HG03378 (cell line): ENCODE measurements at regions not wholly inside any gene's neighbourhood (a gene's known extent, or its start where the extent isn't known, plus 50 kb on each side); places are given as distances from the start of the nearest gene placed in this dataset.
A peak's percentile ranks its signal among the peaks of the same experiment; 100 is the strongest.

Experiments used
- ATAC-seq: cut with Tn5 transposase; IDR thresholded peaks from one replicate; pipeline ENCODE4 v1.9.1; 2021; ENCODE audit warnings: mild to moderate bottlenecking, moderate library complexity; ENCODE audit not compliant: unreplicated experiment

DNA sequence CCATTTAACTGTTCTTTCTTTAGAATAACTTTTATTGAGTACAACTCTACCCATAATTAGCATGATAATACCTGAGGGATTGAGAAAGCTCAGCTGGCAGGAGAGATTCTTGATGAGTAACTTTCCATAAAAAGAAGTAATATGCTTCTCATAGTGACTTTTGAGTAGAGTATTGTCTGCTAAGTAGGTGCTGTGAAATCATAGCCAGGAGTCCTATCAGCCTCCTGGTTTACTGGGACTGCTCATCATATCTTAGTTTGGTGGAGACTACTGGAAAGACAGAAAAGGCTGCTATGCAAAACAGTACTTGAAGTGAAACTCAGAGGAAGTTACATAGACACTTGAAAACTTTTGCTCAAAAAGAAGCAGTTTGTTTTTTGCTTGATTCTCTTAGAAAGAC, 113.3 kb upstream of the ATP2B1 start:
- ATAC-seq = peak; percentile 68

DNA sequence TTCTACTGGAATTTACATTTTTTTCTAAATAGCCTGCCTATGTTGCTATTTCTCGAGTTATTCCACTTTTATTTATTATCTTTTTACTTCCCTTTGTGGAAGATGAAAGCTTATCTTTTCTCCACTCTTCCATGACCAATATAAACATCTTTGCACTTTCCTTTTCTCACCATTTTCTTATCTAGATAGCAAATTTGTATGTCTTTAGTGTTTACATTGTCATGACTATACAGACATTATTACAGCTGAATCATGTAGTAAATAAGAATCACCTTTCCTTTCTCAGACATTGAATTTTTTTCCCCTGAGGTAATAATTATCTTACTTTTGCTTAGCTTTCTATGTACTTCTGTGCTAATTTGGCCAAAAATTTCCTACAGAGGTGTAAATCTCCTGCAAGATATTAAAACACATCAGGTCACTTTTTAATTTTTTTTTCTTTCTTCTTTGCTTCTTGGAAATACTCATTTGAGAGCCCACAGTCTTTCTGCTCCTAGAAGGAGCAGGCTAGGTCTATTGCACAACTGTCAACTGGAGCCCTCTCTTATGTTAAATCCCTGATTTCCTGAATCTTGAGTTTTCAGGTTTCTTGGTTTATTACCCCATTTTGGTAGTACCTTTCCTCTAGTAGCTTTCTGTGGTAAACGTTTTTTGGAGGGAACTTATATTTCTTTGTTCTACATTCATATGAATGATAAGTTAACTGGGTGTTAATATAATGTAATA, 109.0 kb upstream of the ATP2B1 start:
- no peak for ATAC-seq

DNA sequence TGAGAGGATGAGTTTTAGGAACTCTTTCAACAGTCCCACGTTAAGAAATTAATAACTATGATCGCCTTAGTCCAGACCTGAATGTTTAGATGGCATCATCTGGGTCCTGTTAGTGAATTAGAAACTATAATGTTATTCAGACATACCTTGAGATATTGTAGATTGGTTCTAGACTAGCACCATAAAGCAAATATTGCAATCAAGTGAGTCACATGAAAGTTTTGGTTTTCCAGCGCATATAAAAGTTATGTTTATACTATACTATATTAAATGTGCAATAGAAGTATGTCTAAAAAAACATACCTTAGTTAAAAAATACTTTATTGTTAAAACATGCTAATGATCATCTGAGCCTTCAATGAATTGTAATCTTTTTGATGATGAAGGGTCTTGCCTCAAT, 106.6 kb upstream of the ATP2B1 start:
- ATAC-seq = no peak

DNA sequence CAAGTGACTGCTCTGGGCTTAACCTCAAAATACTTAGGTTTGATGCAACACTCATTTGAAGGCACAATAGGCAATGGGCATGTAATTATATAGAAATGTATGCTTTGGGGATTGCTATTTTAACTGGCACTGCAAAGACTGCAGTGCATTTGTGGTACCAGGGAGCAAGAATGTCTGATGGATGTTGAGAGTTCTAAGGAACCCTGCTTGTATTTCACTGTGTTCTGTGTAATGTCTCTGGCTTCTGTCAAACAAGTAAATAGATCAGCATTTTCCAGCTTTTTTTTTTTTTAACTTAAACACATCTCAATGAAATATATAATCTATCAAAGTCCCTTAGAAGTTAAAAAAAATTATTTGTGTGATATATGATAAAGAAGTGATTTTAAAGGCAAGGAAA, 94.8 kb upstream of the ATP2B1 start:
- no peak for ATAC-seq

DNA sequence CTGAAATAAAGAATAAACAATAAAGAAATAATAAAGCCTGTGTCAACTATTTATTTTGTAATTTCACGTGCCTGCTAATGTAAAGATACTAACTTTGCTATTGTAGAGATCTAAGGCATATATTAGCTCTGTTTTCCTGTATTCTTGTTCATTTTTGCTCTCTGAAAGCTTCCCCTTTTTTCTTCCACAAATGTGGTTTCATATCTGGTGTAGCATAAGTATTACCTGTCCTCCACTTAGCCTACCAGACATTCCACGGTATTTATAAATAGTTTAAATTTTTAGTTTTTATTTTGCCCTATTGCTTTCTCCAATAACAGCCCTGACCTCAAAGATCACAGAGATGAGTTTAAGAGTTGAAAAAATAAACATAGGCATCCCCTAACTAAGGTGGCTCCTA, 92.6 kb upstream of the ATP2B1 start:
- ATAC-seq = no peak

DNA sequence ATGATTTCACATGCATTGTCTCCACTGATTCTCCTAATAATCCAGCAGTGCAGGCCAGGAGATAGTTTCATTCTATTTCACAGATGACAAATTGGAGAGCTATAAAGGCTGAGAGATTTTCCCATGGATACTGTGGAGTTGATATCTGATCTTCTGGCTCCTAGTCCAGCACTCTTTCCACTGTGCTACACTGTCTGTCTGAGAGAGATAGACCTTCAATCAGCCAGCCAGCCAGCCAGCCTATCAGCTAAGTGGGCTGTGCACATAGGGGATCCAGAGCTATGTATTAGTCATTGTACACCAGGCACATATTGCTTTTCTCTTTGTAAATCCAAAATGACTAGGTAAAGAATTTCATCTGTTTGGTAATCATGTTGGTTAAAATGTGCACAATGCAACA, 91.8 kb upstream of the ATP2B1 start:
- ATAC-seq = no peak

DNA sequence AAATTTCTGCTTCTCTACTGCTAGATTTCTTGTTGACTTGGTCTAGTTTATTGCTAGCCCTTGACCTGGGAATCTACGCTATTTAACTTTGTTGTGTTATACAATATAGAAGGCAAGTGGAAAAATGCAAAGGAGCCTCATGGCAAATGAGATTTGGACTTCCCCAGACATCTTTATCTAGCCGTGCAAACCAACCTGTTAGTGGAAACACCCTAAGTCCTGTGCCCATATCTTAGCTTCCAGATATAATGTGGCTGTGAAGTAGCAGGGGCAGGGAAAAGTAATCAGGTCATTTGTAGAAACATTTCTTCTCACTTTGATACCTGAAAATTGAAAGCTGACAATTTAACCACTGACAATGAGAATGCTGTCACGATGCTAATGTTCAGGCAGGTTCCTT, 90.7 kb upstream of the ATP2B1 start:
- no peak for ATAC-seq

DNA sequence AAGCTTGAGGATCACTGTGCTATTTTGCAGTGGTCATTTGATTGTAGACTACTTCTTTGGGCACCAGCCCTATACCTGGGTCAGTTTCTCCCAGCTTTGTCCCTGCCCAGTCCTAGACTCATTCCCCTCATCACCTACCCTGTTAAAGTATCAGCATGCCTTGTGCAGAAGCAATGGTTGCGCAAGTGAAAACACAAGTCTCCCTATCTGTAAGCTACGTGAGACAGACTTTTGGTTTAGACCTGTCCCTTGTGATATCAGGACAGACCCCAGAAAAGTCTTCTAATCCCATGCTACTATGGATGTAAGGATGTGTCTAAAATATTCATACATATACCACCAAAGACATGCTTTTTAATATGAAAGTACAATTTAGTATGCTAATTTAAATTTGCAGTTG, 88.8 kb upstream of the ATP2B1 start:
- no peak for ATAC-seq

DNA sequence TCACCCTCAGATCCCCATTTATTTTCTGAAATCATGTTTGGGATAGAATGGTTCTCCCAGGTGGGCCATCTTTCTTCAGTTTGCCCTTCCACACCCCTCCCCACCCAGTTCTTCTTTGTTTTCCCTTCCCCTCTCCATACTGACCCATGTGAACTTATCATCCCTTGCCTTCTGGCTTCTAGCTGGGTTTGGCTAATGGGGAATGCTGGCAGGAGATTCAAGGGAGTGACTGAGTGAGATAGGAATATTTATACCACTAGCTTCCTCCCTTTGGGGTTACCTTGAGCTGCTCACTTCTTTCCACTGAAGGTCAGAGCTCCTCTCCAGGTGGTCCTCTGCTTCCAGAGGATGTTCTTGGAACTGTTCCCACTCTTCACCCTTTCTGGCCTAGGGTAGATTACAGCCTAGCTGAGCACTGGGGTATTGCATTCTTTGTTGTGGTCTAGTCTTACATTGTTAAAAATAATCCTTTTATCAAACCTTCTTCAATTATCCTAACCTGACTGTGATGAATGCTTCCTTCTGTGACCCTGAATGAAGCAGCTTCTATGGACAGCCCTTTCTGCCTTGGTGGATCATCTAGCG, 88.3 kb upstream of the ATP2B1 start:
- no peak for ATAC-seq

DNA sequence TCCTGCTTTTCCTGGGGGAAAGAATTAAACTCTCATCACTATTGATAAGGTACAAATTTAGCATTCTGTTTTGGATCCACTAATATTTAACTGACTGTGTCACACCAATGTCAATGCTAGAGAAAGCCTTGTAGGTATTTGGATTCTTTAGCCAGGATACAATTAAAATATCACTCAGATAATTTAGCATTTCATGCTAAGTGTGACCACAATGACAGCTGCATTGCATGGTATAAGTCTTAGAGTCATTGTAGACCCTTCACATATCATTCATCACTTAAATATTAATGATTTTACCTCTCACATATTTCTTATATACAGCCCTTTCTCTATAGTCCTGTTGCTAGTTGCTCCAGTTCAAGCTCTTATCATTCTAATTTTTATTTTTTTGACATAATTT, 85.3 kb upstream of the ATP2B1 start:
- no peak for ATAC-seq

DNA sequence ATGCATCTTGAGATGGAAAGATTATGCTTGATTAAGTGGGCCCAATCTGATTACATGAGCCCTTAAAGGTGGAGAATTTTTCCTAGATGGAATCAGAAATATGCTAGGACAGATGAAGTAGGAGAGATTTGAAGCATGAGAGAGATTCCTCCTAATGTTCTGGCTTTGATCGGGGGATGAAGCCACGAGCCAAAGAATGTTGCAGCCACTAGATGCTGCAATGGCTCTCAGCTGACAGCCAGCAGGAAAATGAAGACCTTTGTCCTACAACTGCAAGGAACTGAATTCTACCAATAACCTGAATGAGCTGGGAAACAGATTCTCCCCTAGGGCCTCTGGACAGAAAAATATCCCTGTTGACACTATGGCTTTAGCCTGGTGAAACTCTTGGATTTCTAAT, 82.6 kb upstream of the ATP2B1 start:
- no peak for ATAC-seq

DNA sequence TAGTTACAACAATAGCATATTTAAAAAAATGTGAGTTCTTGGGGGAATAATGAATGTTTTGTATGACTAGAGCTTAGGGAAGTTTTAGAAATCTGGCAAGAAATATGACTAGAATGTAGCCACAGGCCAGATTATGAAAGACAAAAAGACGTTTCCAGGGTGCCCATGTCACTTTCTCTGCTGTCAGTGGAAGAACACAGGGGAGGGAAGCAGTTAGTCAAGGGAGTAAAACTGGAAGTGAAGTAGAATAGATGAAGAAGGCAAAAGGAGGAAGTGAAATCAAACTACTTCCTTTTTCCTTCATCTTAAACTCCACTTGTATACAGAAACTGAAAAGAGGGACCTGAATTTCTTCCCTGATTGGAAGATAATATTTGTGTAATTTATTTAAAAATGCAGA, 81.2 kb upstream of the ATP2B1 start:
- ATAC-seq = peak; percentile 94

DNA sequence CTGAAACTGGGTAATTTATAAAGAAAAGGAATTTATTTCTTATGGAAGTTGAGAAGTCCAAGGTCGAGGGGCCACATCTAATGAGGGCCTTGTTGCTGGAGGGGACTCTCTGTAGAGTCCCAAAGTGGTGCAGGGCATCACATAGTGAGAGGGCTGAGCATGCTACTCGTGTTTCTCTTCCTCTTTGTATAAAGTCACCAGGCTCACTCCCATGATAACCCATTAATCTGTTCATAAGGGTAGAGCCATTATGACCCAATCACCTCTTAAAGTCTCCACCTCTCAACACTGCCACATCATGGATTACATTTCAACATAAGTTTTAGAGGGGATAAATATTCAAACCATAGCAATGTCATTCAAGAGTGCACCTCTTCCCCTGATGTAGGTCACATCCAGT, 79.1 kb upstream of the ATP2B1 start:
- ATAC-seq = no peak

DNA sequence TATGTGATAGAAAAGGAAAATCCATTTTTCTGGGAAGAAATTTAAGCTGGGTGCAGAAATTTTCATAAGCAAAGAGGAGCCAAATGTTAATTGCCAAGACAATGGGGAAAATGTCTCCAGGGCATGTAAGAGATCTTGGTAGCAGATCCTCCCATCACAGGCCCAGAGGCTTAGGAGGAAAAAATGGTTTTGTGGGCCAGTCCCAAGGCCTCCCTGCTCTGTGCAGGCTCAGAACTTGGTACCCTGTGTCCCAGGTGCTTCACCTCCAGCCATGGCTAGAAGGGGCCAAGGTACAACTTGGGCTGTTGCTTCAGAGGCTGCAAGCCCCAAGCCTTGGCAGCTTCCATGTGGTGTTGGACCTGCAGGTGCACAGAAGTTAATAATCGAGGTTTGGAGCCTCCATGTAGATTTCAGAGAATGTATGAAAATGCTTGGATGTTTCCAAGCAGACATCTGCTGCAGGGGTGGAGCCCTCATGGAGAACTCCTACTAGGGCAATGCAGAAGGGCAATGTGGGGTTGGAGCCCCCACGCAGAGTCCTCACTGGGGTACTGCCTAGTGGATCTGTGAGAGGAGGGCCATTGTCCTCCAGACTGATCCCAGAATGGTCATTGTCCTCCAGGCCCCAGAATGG, 77.7 kb upstream of the ATP2B1 start:
- ATAC-seq = no peak

DNA sequence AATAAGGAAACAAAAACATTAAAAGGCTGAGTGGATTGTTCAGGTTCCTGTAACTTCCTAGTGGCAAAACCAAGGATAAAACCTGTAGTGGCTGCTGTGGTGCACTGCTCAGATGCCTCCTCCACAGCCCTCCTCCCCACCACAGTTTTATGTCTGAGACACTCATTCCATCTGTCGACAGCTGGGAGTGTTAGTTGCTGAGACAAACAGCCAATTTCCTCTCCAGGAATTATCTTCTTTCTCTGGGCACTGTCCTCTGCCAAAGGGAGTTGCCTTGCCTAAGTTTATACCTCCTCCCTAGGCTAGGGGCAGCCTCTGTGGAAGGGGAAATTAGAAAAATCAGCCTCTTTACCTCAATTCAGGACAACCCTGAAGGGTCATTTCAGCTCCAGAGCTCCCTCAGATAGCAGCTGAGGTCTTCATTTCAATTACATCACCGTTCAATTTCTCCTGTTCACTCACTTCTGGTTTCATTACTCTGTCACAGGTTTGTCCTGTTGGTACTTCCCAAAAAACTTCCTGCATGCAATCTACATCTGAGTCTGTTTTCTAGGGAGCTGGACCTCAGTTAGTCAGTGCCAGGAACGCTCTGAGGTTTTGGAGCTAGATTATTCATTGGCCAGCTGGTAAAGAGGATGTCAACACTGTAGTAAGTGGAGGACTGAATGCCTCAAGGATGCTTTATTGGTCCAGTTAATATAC, 74.9 kb upstream of the ATP2B1 start:
- no peak for ATAC-seq

DNA sequence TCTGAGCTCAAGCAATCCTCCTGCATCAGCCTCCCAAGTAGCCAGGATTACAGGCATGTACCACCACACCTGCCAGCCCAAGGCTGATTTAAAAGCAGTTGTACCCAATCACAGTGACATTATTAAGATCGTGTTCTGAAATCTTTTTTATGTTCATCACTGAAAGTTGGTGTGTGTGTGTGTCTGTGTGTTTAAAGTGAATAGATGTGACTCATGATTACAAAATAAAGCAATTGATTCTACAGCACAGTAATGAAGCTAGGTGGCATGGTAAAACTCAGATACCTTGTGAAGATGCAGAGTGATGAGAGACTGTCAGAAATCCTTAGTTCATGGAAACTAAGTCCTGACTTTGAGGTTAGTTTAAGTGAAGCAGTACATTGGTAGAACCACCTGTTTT, 74.2 kb upstream of the ATP2B1 start:
- no peak for ATAC-seq

DNA sequence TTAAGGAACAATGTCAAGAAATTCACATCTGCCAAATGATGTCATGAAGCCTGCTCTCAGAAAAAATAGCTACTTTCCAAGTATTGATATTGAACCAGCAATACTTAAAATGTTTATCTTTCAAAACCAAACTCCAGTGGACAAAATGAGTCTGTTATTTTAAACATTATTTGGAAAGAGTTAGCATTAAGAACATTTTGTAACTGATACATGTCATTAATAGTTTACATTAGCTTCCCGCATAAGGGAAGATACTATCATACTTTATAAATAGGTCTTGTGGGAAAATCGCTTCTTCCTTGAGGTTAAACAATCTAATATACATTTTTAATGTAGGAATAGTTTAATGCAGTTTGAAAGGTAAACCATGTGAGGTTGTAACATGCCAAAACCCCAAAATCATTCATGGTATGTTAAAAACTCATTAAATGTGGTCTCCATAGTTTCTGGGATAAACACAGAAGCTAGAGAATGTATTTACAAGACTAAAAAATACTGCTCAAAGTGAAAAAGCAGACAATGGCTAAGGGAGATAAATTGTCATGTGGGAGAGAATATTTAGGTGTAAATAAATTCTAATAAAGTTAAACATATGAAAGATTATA, 73.4 kb upstream of the ATP2B1 start:
- ATAC-seq = no peak

DNA sequence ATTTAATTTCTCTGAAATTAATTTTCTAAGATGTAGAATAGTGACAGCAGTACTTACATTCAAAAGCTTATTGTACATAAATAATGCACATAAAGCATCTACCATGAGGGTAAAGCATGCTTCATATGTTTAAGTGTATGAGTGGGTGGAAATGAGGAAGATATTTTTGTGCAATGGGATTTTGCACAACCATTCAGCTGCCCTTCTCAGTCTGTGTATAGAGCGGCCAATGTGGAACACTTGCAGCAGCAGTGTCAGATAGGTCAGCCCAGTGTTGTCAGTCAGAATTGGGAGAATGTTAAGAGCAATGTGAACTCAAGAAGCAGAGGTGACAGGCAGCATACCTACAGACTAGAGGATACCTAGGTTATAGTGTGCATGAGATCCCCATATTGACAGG, 72.5 kb upstream of the ATP2B1 start:
- ATAC-seq = no peak

DNA sequence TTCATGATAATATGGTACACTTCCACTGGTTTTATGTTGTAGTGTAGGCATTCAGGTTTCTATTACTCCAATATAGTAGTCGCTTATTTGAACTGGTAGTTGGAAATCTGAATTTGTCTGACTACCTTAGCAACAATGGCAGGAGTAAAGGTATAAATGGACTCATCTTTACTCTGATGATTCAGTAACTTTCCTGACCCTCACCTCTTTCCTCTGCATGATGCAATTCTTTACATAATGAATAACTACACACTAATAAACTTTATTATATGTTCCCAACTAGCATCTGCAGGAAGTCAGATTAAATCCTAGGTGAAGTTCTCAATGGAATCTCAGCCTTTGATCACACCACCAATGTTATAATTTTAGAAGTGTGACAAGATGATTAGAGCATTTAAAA, 70.5 kb upstream of the ATP2B1 start:
- ATAC-seq = no peak

DNA sequence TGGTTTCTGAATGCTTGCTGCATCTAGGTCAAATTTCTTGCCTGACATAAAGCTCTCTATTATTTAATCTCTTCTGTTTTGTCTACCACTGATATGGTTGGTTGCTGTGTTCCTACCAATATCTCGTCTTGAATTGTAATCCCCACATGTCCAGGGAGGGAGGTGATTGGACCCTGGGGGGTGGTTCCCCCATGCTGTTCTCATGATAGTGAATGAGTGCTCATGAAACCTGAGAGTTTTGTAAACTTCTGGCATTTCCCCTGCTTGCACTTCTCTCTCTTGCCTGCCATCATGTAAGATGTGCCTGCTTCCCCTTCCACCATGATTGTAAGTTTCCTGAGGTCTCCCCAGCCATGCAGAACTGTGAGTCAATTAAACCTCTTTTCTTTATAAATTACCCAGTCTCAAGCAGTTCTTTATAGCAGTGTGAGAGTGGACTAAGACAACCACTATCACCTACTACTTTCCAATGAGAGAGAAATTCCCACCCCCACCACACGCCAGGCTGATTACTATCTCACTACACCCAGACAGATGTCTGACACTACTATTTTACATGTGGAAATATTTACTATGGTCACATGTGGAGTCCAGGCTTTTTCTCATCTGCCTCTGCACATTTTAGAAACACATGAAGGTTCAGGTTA, 69.2 kb upstream of the ATP2B1 start:
- ATAC-seq = no peak

DNA sequence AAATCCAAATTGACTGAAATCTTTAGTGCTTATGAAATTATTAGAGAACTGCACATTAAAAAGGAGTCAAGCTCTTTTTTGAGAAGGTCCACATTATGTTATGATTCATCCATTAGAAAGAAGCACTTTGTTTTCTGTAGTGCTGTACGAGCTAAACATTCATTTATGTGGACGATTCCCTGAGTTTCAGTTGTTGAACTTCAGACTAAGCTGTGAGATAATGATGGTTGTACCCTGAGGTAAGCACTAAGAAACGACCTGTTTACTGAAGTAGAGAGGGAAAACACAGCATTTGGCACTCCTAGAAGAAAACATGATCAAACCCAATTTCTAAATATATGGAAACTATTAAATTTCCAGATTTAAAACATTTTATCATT, 67.3 kb upstream of the ATP2B1 start:
- no peak for ATAC-seq
